ENCODE measurements at regions not wholly inside any gene's neighbourhood (a gene's known extent, or its start where the extent isn't known, plus 50 kb on each side); places are given as distances from the start of the nearest gene placed in this dataset.

GRCh38 chr12:124404162-124404784 is 109.4 kb downstream of the RFLNA start:
- Mint-ChIP-seq H3K4me1 (no peaks in the 10 kb centered on the region), H3K4me3 (no peak overlapping the region), H3K27ac (no peak overlapping the region), H3K36me3 (peaks cover 8% of the 10 kb centered on the region), H3K9me3 (no peaks in the 10 kb centered on the region), H3K27me3 (no peaks in the 10 kb centered on the region)

- Mint-ChIP-seq H3K9me3 (no peaks in the 10 kb centered on the region), H3K27ac (peak overlapping the region; percentile 35), H3K4me1 (no peaks in the 10 kb centered on the region), H3K27me3 (no peaks in the 10 kb centered on the region), H3K36me3 (peaks cover 8% of the 10 kb centered on the region), H3K4me3 (no peak overlapping the region)
Measured at GRCh38 chr12:124403273-124403672, 108.4 kb downstream of the RFLNA start.

DNA sequence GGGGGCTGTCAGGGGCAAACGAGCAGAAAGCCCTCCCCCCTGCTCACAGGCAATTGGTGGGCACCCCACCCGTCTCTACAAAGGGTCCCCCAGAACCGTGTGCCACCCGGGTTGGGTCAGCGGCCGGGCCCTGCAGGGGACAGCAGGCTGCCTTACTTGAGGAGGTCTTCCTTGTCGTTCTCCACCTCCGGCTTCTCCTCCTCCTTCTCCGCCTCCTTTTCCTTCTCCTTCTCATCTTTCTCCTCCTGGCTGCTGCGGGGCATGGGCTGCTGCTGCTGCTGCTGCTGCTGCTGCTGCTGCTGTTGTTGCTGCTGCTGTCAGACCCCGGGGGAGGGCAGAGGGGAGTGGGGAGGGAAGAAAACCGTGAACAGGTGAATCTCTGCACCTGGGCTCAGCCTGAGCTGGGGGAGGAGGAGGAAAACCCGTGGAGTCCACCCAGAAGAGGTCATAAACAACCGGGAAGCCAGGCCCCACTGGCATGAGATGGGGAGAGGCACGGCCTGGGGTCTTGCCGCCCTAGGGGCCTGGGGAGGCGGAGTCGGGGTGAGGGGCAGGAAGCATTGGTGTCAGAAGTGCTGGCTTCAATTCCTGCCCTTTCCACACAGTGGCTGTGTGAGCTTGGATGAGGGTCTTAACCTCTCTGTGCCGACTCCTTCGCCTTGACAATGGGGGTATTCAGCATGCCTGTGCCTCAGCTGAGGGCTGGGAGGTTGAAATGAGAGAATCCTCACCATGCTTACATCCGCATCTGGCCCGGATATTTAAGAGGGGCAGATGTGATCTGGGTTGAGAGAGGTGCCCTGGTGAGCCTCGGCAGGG is 107.6 kb downstream of the RFLNA start:
- Mint-ChIP-seq H3K27me3 (no peaks in the 10 kb centered on the region), H3K27ac (no peak overlapping the region), H3K4me3 (no peak overlapping the region), H3K4me1 (no peaks in the 10 kb centered on the region), H3K9me3 (no peaks in the 10 kb centered on the region), H3K36me3 (peaks cover 8% of the 10 kb centered on the region)

DNA sequence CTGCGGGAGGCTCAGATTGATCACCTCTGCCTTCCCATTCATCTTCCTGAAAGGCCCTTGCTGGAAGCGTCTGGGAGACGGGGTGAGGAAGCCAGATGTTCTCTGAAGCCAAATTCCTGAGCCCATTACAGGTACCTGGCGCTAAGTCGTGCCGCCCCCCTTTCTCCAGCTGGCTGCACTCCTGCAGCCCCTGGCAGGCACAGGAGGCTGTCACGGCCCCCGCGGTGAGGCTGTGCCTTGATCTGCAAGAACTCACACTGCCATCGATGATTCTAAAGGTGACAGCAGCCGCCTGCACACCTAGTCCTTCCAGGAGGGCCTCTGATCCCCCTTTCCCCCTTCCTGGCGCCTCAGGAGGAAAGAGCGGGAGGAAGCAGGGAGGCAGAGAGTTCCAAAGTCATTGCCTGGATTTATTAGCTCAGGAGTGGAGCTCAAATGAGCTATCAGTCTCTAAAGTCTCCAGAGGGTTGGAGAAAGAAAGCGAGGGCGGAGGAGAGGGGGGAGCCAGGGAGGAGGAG is 106.9 kb downstream of the RFLNA start:
- Mint-ChIP-seq H3K4me3 (no peak overlapping the region), H3K27me3 (no peaks in the 10 kb centered on the region), H3K27ac (no peak overlapping the region), H3K36me3 (peaks cover 5% of the 10 kb centered on the region), H3K9me3 (no peaks in the 10 kb centered on the region), H3K4me1 (no peaks in the 10 kb centered on the region)

DNA sequence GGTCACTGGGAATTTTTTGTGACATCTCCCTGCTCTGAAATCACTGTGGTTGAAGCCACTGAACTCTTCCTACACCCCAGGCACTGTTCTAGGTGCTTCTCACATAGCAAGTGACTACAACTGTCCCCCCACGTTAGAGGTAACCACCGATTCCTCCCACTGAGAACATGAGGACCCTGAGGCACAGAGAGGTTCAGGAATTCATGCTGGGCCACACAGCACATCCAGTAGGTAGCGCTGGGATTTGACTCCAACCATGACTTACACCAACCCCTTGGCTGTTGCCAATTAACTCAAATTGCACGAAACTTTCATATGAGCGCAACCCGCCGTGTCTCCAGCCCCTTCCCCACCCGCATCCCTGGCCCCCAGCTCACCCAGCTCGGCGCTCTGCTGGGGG is 105.2 kb downstream of the RFLNA start:
- no peaks in the 10 kb centered on the region for H3K4me1 Mint-ChIP-seq
- H3K36me3 Mint-ChIP-seq = peaks cover 5% of the 10 kb centered on the region
- H3K4me3 Mint-ChIP-seq = no peak overlapping the region
- no peak overlapping the region for H3K27ac Mint-ChIP-seq
- H3K9me3 Mint-ChIP-seq = no peaks in the 10 kb centered on the region
- no peaks in the 10 kb centered on the region for H3K27me3 Mint-ChIP-seq

DNA sequence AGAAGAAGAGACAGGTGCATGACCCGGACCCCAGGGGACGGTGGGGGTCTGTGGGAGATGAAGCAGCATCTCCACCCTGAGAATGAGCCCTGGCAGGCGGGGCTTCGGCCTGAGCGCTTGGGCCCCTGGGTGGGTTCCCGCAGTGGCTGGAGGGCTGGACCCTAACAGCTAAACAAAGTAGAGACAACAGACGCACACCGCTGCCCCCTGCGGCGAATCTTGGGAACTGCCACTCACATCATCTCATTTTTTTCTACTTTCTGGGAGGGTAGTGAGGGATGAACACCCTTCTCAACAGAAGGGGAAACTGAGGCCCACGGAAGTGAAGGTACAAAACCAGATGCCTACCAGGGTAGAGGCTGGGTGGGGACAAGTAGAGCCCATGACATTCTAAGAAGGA is 104.7 kb downstream of the RFLNA start:
- no peak overlapping the region for H3K4me3 Mint-ChIP-seq
- no peak overlapping the region for H3K27ac Mint-ChIP-seq
- peaks cover 5% of the 10 kb centered on the region for H3K36me3 Mint-ChIP-seq
- no peaks in the 10 kb centered on the region for H3K9me3 Mint-ChIP-seq
- H3K4me1 Mint-ChIP-seq = no peaks in the 10 kb centered on the region
- H3K27me3 Mint-ChIP-seq = no peaks in the 10 kb centered on the region

- Mint-ChIP-seq H3K27ac (no peak overlapping the region), H3K4me1 (peaks cover under 1% of the 10 kb centered on the region), H3K27me3 (no peaks in the 10 kb centered on the region), H3K9me3 (no peaks in the 10 kb centered on the region), H3K36me3 (peaks cover 5% of the 10 kb centered on the region), H3K4me3 (no peak overlapping the region)
Measured at GRCh38 chr12:124398578-124399227, 103.8 kb downstream of the RFLNA start.

- Mint-ChIP-seq H3K4me1 (peaks cover 5% of the 10 kb centered on the region), H3K27me3 (no peaks in the 10 kb centered on the region), H3K36me3 (peaks cover 2% of the 10 kb centered on the region), H3K27ac (no peak overlapping the region), H3K9me3 (no peaks in the 10 kb centered on the region), H3K4me3 (no peak overlapping the region)
Measured at GRCh38 chr12:124397807-124398577, 103.1 kb downstream of the RFLNA start.

GRCh38 chr12:124397399-124397679 is 102.4 kb downstream of the RFLNA start:
- Mint-ChIP-seq H3K36me3 (peaks cover 2% of the 10 kb centered on the region), H3K4me3 (no peak overlapping the region), H3K27ac (no peak overlapping the region), H3K4me1 (peaks cover 7% of the 10 kb centered on the region), H3K27me3 (no peaks in the 10 kb centered on the region), H3K9me3 (no peaks in the 10 kb centered on the region)

DNA sequence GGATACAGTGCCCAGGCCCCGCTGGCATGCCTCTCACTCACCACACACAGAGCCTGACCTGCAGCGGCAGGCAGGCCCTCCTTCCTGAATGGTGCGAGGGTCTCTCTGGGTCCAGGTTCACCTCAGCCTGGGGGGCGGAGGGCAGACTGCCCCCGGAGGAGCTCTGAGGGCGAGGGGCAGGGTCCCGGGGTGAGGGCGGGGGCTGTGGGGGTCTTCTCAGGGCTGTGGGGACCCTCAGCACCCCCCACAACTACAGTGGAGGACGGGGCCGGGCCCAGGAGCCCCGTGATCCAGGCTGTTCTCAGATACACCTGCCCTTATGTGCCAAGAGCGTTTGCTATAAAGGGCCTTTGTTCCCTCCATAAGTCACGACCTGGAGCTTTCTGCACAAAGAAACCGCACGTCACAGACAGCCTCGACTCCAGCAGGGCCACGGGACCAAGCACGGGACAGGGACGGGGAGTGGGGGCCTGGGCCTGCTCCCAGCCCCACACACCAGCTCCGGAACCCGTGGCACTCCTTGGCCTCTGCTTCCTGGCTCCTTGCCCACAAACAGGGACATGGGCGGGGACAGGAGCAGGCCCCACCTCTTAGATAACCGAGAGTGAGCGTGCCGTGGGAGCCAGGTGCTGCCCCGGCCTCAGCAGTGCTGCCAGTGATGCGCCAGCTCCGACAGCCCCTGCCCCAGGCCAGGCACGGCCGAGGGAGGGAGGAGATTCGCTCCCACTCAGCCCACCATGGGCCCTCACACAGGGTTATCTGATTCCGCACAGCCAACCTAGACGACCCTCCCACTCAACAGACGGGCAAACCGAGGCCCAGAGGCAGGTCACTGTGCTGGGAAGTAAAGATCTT is 101.9 kb downstream of the RFLNA start:
- no peaks in the 10 kb centered on the region for H3K27me3 Mint-ChIP-seq
- peaks cover 13% of the 10 kb centered on the region for H3K4me1 Mint-ChIP-seq
- no peak overlapping the region for H3K27ac Mint-ChIP-seq
- no peaks in the 10 kb centered on the region for H3K9me3 Mint-ChIP-seq
- H3K36me3 Mint-ChIP-seq = peaks cover 2% of the 10 kb centered on the region
- H3K4me3 Mint-ChIP-seq = no peak overlapping the region

DNA sequence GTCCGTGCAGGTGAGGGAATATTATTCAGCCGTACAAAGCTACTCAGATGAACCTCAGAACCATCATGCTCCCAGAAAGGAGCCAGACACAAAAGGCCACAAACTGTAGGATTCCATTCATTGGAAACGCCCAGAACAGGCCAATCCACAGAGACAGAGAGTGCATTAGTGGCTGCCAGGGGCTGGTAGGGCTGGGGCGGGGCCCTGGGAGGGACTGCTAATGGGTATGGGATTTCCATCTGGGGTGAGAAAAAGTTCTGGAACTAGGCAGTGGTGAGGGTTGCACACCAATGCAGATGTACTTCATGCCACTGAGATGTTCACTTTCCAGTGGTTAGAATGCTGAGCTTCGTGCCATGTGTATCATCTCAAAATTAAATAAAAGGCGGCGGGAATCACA is 101.1 kb downstream of the RFLNA start:
- no peaks in the 10 kb centered on the region for H3K27me3 Mint-ChIP-seq
- no peak overlapping the region for H3K4me3 Mint-ChIP-seq
- no peak overlapping the region for H3K27ac Mint-ChIP-seq
- H3K36me3 Mint-ChIP-seq = no peaks in the 10 kb centered on the region
- peaks cover 21% of the 10 kb centered on the region for H3K4me1 Mint-ChIP-seq
- no peaks in the 10 kb centered on the region for H3K9me3 Mint-ChIP-seq

- Mint-ChIP-seq H3K4me1 (peaks cover 25% of the 10 kb centered on the region), H3K9me3 (no peaks in the 10 kb centered on the region), H3K4me3 (no peak overlapping the region), H3K36me3 (no peaks in the 10 kb centered on the region), H3K27me3 (no peaks in the 10 kb centered on the region), H3K27ac (no peak overlapping the region)
Measured at GRCh38 chr12:124395284-124395752, 100.4 kb downstream of the RFLNA start.

- Mint-ChIP-seq H3K9me3 (no peaks in the 10 kb centered on the region), H3K4me1 (peaks cover 28% of the 10 kb centered on the region), H3K4me3 (no peak overlapping the region), H3K27ac (no peak overlapping the region), H3K36me3 (no peaks in the 10 kb centered on the region), H3K27me3 (no peaks in the 10 kb centered on the region)
Measured at GRCh38 chr12:124394462-124395128, 99.7 kb downstream of the RFLNA start.

DNA sequence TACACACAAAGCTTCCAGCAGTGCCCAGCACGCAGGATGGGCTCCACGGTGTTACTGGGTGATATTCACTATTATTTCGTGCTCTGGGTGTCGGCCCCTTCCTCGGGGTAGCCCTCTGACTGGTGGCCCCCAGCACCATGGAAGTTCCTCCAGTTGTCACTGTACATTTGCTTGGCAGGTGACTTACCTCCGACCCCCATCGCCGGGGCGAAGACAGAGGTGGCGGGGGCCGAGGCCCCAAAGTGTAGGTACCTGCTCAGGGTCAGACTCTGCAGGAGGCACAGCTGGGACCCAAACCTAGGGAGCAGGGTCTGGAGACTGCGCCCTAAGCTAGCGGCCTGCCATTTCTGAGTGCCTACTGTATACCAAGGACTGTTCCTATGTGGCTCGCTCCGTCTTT is 98.9 kb downstream of the RFLNA start:
- H3K27ac Mint-ChIP-seq = no peak overlapping the region
- H3K4me1 Mint-ChIP-seq = peaks cover 28% of the 10 kb centered on the region
- no peaks in the 10 kb centered on the region for H3K9me3 Mint-ChIP-seq
- H3K27me3 Mint-ChIP-seq = no peaks in the 10 kb centered on the region
- no peaks in the 10 kb centered on the region for H3K36me3 Mint-ChIP-seq
- H3K4me3 Mint-ChIP-seq = no peak overlapping the region
